PFSK-1 (cell line): ENCODE measurements at regions not wholly inside any gene's neighbourhood (a gene's known extent, or its start where the extent isn't known, plus 50 kb on each side); places are given as distances from the start of the nearest gene placed in this dataset.

Experiments used
- FOXP2 ChIP-seq: optimal IDR thresholded peaks from 2 replicates; pipeline ENCODE3; 2011; ENCODE audit warnings: borderline replicate concordance, control low read depth, inconsistent platforms; ENCODE audit not compliant: insufficient read depth; ENCODE audit errors: extremely low read length, extremely low read depth
- POLR2AphosphoS5 ChIP-seq: IDR thresholded peaks from 2 replicates; pipeline ENCODE4 v1.6.1; 2012; ENCODE audit warnings: low read depth, mild to moderate bottlenecking, control low read depth, low read length, moderate library complexity
- REST ChIP-seq, 2 experiments: IDR thresholded peaks; 2 replicates each; pipeline versions ENCODE4 v1.6.1 to v1.8.0; 2011 to 2012; ENCODE audit warnings: low read depth in 2 of 2, low read length in 2 of 2, control low read depth in 1 of 2, inconsistent platforms in 1 of 2, mild to moderate bottlenecking in 1 of 2, moderate library complexity in 1 of 2; ENCODE audit not compliant: insufficient read depth in 1 of 2
- SIN3A ChIP-seq: IDR thresholded peaks from 2 replicates; pipeline ENCODE4 v1.6.1; 2012; ENCODE audit warnings: mild to moderate bottlenecking, low read length, moderate library complexity, borderline replicate concordance; ENCODE audit not compliant: insufficient read depth
- TAF1 ChIP-seq: IDR thresholded peaks from 2 replicates; pipeline ENCODE4 v1.6.1; 2012; ENCODE audit warnings: low read length, control low read depth, borderline replicate concordance; ENCODE audit not compliant: insufficient read depth

- TF ChIP-seq TAF1 (no peak), FOXP2 (no peak), POLR2AphosphoS5 (no peak), REST (IDR thresholded peaks at IDR 0.05; ENCODE audit: insufficient read depth in 1 of 2, low read depth in 2 of 2, low read length in 2 of 2) (no peak), SIN3A (no peak)
Measured at GRCh38 chr3:44050101-44050500, 191.6 kb upstream of the TOPAZ1 start.

- TF ChIP-seq TAF1 (no peak), REST (IDR thresholded peaks at IDR 0.05; ENCODE audit: insufficient read depth in 1 of 2, low read depth in 2 of 2, low read length in 2 of 2) (no peak), POLR2AphosphoS5 (no peak), SIN3A (no peak), FOXP2 (no peak)
Measured at GRCh38 chr3:44050867-44051266, 190.8 kb upstream of the TOPAZ1 start.

- TF ChIP-seq SIN3A, result no peak
- TF ChIP-seq TAF1, result no peak
Measured at GRCh38 chr3:44055951-44056350, 185.7 kb upstream of the TOPAZ1 start.

GRCh38 chr3:44056446-44057240 lies 185.0 kb upstream of the TOPAZ1 start:
- TF ChIP-seq SIN3A (no peak), TAF1 (no peak), REST (IDR thresholded peaks at IDR 0.05; ENCODE audit: insufficient read depth in 1 of 2, low read depth in 2 of 2, low read length in 2 of 2) (no peak), FOXP2 (no peak), POLR2AphosphoS5 (no peak)

GRCh38 chr3:44058022-44058867 lies 183.4 kb upstream of the TOPAZ1 start:
- TF ChIP-seq SIN3A (no peak), FOXP2 (no peak), REST (IDR thresholded peaks at IDR 0.05; ENCODE audit: insufficient read depth in 1 of 2, low read depth in 2 of 2, low read length in 2 of 2) (no peak), TAF1 (no peak), POLR2AphosphoS5 (no peak)
